ENCODE measurements at regions not wholly inside any gene's neighbourhood (a gene's known extent, or its start where the extent isn't known, plus 50 kb on each side); places are given as distances from the start of the nearest gene placed in this dataset.

GRCh38 chr12:111288771-111289170 lies 80.1 kb downstream of the PHETA1 start:
- no peak for TF ChIP-seq CTCF (IDR thresholded peaks at IDR 0.05)
- TF ChIP-seq EP300 (IDR thresholded peaks at IDR 0.05), result no peak
- TF ChIP-seq POLR2A (IDR thresholded peaks at IDR 0.05), result no peak
- TF ChIP-seq POLR2AphosphoS5 (IDR thresholded peaks at IDR 0.05), result no peak

Data from sigmoid colon (tissue), 4 donors.